OCI-LY3 (cell line): ENCODE measurements at regions not wholly inside any gene's neighbourhood (a gene's known extent, or its start where the extent isn't known, plus 50 kb on each side); places are given as distances from the start of the nearest gene placed in this dataset.

Experiments
- H2AFZ ChIP-seq: fragments of 200-600, 300-600 bp; shearing (Covaris generic); 2 replicates; pipeline ENCODE4 v1.6.0; 2014; ENCODE audit warnings: antibody characterized with exemption, low read depth, low read length
- H3K27ac ChIP-seq: fragments of 200-600, 300-600 bp; sonication (generic); 2 replicates; pipeline ENCODE4 v1.5.1; 2014; ENCODE audit warnings: mild to moderate bottlenecking, low read length, moderate library complexity, mixed read lengths
- H3K27me3 ChIP-seq: fragments of 200-600, 300-600 bp; sonication (generic); 2 replicates; pipeline ENCODE4 v1.6.1; 2014; ENCODE audit warnings: low read depth, low read length, mixed read lengths
- H3K36me3 ChIP-seq: fragments of 200-600, 300-600 bp; sonication (generic); replicated peaks from 2 replicates; pipeline ENCODE3; 2014; ENCODE audit warnings: low read depth, low read length, mixed read lengths
- H3K4me1 ChIP-seq: fragments of 300-600, 200-600 bp; sonication (generic); 2 replicates; pipeline ENCODE4 v1.6.1; 2014; ENCODE audit warnings: low read length, mixed read lengths
- H3K4me2 ChIP-seq: fragments of 200-600, 300-600 bp; sonication (generic); 2 replicates; pipeline ENCODE4 v1.6.1; 2014; ENCODE audit warnings: low read length, mixed read lengths
- H3K4me3 ChIP-seq: fragments of 300-600, 200-600 bp; sonication (generic); 2 replicates; pipeline ENCODE4 v1.5.1; 2014; ENCODE audit warnings: antibody characterized with exemption, mild to moderate bottlenecking, low read length, moderate library complexity
- H3K79me2 ChIP-seq: fragments of 300-600, 200-600 bp; shearing (Covaris generic); 2 replicates; pipeline ENCODE4 v1.6.1; 2014; ENCODE audit warnings: mild to moderate bottlenecking, low read length, mixed read lengths
- H3K9ac ChIP-seq: fragments of 300-600, 200-600 bp; shearing (Covaris generic); 2 replicates; pipeline ENCODE4 v1.6.0; 2014; ENCODE audit warnings: mild to moderate bottlenecking, low read length, moderate library complexity
- H3K9me3 ChIP-seq: fragments of 200-600, 300-600 bp; shearing (Covaris generic); 2 replicates; pipeline ENCODE4 v1.6.1; 2014; ENCODE audit warnings: low read length, mixed read lengths; ENCODE audit not compliant: insufficient read depth
- H4K20me1 ChIP-seq: fragments of 200-600, 300-600 bp; sonication (generic); 2 replicates; pipeline ENCODE4 v1.6.1; 2016; ENCODE audit warnings: low read length, mixed read lengths; ENCODE audit not compliant: insufficient read depth
- EZH2phosphoT487 ChIP-seq: fragments of 200-600 bp; shearing (Covaris generic); IDR thresholded peaks from 2 replicates; pipeline ENCODE4 v1.6.1; 2018; ENCODE audit warnings: antibody characterized with exemption, mixed run types, low read depth
- TF ChIP-seq, protein P1 (sequence below): fragments of 200-600, 300-600 bp; sonication (generic); IDR thresholded peaks from 2 replicates; pipeline ENCODE4 v1.5.1; 2014; ENCODE audit warnings: antibody characterized with exemption, low read length, low read depth

DNA sequence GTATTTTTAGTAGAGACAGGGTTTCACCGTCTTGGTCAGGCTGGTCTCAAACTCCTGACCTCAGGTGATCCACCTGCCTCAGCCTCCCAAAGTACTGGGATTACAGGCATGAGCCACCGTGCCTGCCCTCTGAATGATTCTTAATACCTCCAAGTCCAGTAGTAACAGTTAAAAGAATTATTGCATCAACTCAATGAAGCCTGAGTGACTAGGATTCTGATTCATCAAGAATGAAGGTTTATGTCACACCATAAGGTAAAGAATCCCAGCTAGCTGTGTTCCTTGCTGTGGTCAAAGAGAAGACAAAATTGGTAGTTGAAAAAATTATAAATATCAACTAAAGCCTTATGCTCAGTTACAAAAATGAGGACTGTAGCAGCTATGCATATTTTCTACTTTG lies 81.2 kb upstream of the ABCC4 start:
- peaks cover 28% of the 10 kb centered on the region for H3K4me1 ChIP-seq
- H2AFZ ChIP-seq: no peak overlapping the region
- H3K9ac ChIP-seq: no peak overlapping the region
- H3K79me2 ChIP-seq: no peaks in the 10 kb centered on the region
- H3K27ac ChIP-seq: no peak overlapping the region
- no peak overlapping the region for H3K4me2 ChIP-seq
- H3K27me3 ChIP-seq: peaks cover 24% of the 10 kb centered on the region; the same call in 1 of the 2 replicates
- no peak for TF ChIP-seq EZH2phosphoT487
- TF ChIP-seq, protein P1, sequence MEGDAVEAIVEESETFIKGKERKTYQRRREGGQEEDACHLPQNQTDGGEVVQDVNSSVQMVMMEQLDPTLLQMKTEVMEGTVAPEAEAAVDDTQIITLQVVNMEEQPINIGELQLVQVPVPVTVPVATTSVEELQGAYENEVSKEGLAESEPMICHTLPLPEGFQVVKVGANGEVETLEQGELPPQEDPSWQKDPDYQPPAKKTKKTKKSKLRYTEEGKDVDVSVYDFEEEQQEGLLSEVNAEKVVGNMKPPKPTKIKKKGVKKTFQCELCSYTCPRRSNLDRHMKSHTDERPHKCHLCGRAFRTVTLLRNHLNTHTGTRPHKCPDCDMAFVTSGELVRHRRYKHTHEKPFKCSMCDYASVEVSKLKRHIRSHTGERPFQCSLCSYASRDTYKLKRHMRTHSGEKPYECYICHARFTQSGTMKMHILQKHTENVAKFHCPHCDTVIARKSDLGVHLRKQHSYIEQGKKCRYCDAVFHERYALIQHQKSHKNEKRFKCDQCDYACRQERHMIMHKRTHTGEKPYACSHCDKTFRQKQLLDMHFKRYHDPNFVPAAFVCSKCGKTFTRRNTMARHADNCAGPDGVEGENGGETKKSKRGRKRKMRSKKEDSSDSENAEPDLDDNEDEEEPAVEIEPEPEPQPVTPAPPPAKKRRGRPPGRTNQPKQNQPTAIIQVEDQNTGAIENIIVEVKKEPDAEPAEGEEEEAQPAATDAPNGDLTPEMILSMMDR: no peak
- no peaks in the 10 kb centered on the region for H3K9me3 ChIP-seq
- no peaks in the 10 kb centered on the region for H3K36me3 ChIP-seq
- no peaks in the 10 kb centered on the region for H4K20me1 ChIP-seq
- H3K4me3 ChIP-seq: no peak overlapping the region

DNA sequence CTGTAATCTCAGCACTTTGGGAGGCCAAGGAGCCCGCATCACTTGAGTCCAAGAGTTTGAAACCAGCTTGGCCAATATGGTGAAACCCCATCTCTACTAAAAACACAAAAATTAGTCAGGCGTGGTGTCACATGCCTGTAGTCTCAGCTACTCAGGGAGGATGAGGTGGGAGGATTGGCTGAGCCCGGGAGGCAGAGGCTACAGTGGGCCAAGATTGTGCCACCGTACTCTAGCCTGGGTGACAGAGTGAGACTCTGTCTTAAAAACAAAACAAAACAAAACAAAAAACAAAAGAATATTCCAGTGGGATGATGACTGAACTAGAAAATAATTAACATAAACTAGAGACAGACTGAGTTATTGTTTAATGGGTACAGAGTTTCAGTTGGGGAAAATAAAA lies 81.7 kb upstream of the ABCC4 start:
- Histone ChIP-seq H3K9ac (no peak overlapping the region), H3K79me2 (no peaks in the 10 kb centered on the region), H3K27ac (no peak overlapping the region), H2AFZ (no peak overlapping the region), H3K4me1 (peaks cover 33% of the 10 kb centered on the region), H3K4me2 (peak overlapping the region; percentile 6; the same call in 1 of the 2 replicates), H4K20me1 (no peaks in the 10 kb centered on the region), H3K27me3 (peaks cover 24% of the 10 kb centered on the region; the same call in 1 of the 2 replicates), H3K36me3 (no peaks in the 10 kb centered on the region), H3K9me3 (no peaks in the 10 kb centered on the region), H3K4me3 (no peak overlapping the region)
- TF ChIP-seq EZH2phosphoT487: no peak
- TF ChIP-seq, protein P1: no peak

GRCh38 chr13:95385373-95385772 lies 84.1 kb upstream of the ABCC4 start:
- Histone ChIP-seq H2AFZ (no peak overlapping the region), H3K36me3 (no peaks in the 10 kb centered on the region), H3K79me2 (no peaks in the 10 kb centered on the region), H3K9ac (no peak overlapping the region), H3K4me1 (peaks cover 48% of the 10 kb centered on the region), H3K9me3 (no peaks in the 10 kb centered on the region), H4K20me1 (no peaks in the 10 kb centered on the region), H3K27ac (no peak overlapping the region), H3K27me3 (peaks cover 26% of the 10 kb centered on the region), H3K4me2 (no peak overlapping the region), H3K4me3 (no peak overlapping the region)
- TF ChIP-seq EZH2phosphoT487: no peak
- TF ChIP-seq, protein P1: no peak

DNA sequence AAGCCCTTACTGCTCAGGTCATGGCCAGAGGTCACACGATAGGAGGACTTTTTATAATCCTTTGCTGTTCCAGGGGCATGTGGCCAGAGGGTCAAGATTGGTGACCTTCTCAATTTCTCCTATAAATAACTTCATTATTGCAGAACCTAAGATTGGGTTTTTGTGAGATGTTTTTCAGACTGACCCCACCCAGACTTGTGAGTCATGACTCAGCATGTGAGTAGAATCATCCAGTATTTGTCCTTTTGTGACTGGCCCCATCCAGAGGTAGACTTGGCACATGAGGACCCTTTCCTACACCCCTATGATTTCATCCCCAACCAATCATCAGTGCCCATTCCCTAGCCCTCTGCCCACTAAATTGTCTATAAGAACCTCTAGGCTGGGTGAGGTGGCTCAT lies 84.5 kb upstream of the ABCC4 start:
- Histone ChIP-seq H3K27ac (no peak overlapping the region), H3K27me3 (peaks cover 30% of the 10 kb centered on the region), H3K9ac (no peak overlapping the region), H3K79me2 (no peaks in the 10 kb centered on the region), H3K36me3 (no peaks in the 10 kb centered on the region), H3K4me1 (peaks cover 46% of the 10 kb centered on the region), H4K20me1 (no peaks in the 10 kb centered on the region), H3K4me2 (no peak overlapping the region), H2AFZ (no peak overlapping the region), H3K4me3 (no peak overlapping the region), H3K9me3 (no peaks in the 10 kb centered on the region)
- TF ChIP-seq, protein P1: no peak
- TF ChIP-seq EZH2phosphoT487: no peak
